IPS DF 4.7 (cell line): ENCODE measurements at regions not wholly inside any gene's neighbourhood (a gene's known extent, or its start where the extent isn't known, plus 50 kb on each side); places are given as distances from the start of the nearest gene placed in this dataset.

ENCODE experiments used
- DNase-seq: peaks from one replicate; pipeline ENCODE4 v3.0.0-alpha.2; 2013; ENCODE audit warnings: low spot score; ENCODE audit errors: extremely low read depth

DNA sequence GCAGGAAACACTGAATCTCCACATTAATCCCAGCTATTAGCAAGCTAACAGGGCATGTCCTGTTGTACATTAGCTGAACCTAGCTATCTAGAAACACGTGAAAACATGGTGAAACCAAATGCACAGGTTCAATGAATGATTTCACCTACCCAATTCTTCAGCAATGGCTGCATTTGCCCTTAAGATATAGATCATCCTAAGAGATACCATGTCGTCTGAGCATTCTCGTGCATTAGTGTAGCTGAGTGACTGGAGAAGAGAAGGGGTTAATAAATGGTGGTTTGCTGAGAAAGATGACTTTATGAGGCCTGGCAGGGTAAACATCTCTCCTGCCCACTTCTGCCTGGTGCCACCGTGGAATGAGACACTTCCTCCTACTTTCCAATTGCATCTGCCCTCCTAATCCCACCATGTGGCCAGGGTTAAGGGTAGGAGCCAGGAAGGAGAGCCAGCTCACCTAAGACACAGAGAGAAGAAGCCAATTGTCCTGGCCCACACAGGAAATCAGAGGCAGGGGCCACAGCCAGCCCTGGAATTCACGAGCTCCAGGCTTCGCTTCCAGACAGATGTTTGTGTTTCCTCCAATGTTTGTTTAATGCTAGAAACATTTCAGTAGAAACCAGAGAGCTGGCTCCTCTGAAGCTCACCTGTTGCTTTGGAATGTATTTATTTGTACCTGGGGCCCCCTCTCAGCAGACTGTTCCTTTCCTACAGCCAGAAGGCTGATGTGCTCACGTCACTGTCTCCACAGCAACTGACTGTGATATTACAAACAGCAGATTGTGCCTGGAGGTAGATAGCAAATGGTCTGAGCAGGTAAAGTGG lies 126.0 kb upstream of the PARP11 start:
- no peak for DNase-seq

DNA sequence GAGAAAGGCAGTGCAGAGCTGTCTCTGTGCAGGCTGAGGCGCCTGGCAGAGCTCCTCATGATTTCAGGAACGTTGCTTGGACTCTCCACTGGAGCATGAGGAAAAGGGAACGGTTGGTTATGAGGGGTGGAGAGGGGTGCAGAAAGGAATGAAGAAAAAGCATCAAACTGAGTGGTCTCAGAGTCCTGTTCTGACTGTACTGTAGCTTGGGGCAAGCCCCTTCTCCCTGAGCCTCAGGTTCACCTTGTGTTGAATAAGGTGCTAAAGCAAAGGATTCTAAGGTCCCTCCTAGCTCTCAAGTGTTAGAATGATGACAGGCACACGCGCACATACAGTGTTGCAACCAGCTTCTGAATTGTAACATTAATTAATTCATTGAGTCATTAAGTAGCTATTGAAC lies 125.2 kb upstream of the PARP11 start:
- DNase-seq: no peak

DNA sequence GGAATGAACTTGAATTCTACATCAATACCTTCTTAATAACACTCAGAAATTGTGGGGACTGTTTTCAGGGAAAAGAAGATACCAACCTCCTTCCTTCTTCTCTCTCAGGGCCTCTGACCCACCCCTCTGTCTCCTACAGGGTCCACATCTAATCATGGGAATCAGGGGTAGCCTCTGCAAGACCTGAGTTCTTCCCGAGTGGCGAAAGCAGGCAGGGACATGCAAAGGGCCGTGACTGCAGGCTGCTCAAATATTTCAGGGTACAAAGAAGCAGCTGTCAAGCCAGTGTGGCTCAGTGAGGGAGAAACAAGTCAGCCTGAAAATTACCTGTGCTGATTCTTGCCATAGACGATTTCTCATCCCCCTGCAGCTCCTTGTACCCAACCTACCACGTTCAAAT lies 123.1 kb upstream of the PARP11 start:
- no peak for DNase-seq

DNA sequence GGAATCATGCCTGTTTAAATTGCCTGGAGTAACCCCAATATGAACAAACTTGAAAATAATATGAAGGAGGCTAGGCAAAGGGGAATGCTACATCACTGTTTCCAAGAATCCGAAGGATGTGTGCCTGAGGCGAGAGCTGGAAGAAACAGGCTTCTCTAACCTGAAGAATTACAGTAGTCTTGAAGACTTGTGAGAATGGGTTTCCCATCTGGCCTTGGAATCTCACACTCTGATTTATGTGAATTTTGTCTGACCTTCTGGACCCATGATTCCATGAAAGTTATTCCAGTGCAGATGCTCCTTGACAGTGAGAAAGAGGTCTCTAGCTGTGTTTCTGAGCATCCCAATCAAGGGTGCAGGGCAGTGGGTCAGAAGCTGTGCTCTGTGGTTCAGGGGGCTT lies 122.1 kb upstream of the PARP11 start:
- DNase-seq: no peak

- DNase-seq: no peak
These were observed 121.3 kb upstream of the PARP11 start for GRCh38 chr12:3994500-3994899.

DNA sequence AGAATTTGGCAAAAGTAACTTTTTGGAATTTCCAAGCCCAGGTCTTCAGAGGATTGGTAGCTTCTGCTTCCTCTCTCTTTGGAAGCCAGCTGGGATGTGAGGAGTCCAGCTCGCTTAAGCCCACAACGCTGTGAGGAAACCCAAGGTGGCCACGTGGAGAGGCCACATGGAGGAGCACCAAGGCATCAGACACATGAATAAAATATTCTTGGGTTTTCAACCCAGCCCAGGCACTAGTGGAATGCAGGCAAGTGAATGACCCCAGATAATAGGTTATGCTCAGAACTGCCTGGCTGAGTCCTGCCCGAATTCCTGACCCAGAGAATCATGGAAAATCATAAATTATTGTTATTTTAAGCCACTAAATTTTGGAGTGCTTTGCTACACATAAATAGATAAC lies 119.7 kb upstream of the PARP11 start:
- no peak for DNase-seq

DNA sequence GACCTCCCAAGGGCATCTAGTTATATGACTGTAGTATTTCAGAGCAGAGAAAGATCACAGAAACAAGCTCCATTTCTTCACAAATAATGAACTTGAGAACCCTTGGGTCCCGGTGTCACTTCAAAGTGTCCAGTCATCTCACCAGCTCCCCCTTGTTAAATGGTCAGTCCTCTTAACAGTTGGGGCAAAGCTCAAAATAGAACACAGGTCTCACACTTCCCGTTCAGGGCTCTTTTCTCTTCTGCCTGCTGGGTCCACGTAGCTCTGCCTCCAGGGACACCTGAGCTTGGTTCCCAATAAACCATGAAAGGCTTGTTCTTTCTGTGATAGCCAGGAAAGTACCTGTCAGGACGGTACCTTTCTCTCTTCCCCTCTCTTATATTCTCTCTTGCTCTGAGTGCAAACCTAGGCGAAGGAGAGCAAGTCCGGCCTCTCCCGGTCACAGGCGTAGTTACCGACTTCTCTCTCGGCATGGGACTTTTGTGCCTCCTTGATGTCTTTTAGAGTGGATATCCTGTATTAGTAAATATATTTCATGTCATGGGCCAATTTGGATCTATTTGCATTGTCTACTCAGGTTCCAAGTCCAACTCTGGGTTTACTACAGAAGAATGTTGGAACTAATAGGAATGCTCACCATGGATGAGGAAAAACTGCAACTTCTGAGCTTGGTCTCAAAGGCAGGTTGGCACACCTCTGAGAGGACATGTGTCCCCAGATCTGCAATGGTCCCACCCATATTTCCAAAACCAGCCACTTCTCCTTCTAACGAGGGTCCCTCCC lies 118.8 kb upstream of the PARP11 start:
- DNase-seq: no peak

DNA sequence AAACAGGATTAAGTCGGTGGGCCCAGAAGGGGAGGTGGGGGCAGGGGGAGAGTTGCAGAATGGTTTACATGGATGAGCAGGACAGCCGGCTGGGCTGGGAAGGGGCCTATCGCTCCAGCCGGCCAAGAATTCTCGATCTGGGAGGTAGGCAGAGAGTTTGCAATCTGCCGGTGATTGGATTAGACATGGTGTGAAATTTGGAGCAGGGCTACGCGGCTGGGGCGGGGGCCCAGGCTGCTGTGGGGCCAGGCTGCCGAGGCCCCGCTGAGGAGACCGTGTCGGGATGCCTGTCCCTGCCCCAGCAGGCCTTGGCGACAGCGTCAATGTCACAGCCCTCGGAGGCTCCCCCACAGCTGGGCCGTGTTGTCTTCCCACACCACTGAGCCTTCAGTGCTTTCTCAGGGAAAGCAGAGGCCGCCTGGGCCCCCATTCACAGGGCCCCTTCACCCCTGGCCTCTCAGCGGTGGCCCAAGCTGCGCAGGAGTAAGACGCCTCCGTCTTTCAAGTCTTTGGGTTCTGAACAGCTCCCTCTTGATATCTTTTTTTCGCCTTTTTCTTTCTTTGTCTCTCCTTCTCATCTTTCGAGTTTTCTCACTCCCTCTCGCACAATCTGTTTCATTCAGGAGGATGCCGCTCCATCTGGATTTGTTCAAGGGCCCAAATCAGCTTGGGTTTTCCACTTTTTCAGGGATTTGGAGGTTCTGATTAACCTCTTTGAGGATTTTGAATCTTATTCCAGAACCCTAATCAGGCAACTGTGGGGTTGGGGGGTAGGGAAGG lies 117.5 kb upstream of the PARP11 start:
- no peak for DNase-seq

DNA sequence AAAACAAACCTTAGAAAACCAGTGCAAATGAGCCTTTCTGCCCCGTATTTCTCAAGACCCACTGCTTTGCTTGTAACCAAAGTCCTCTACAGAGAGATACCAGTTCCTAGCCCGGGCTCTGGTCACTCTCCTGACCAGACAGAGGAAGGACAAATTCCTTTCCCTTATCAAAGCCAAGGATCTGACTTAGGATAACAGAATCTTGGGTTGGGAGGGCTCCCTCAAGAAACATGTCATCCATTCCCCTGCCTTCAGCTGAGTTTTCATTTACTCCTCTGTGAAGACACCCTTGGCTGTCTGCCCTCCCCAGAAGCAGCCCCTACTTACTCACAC lies 116.0 kb upstream of the PARP11 start:
- no peak for DNase-seq

GRCh38 chr12:3988519-3989217 lies 115.5 kb upstream of the PARP11 start:
- DNase-seq: no peak

DNA sequence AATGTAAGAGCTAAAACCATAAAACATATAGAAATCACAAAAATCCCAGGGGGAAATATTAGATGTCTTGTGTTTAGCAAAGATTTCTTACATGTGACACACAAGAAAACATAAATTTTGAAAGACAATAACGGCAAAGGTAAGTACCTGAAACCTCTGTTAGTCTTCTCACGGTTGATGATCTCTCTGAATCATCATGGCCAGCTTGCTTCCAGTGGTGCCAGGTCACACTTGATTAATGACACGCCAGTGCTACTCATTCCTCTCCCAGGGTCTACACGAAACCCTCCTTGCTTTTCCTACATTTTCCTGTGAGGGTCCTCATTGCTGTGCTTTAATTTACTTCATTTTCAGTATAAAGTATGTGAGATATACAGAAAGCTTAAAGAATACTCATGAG lies 114.4 kb upstream of the PARP11 start:
- no peak for DNase-seq

DNA sequence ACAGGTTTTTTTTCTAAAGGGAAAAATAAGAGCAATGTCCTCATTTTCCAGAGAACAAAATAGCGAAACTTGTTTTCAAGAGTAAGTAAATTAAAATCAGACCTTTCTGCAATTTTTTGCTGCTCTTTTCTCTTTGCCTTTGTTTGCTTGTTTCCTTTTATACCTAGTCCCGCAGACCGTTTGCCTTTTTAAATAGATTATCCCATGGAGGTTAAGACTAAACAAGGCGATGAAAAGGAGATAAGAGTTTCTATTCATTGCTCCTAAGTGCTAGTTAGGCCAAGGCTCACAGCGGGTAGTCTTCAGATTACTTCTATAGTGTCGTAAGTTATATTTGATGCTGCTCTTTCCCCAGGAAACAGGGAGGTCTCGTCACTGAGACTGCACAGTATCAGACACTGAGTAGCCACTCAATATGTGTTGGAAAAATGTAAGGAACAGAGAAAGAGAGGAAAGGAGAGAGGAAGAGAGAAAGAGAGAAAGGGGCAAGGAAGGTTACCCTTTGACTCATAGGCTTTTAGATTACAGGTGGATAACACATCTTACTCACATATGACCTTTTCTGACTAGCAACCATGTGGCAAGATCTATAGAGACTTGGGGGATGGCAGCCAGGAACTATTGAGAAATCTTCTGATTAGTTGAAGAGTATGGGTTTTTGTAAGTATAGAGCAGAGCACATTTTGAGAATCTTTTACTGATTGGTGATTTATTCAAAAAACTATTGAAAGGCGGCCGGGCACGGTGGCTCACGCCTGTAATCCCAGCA lies 107.5 kb upstream of the PARP11 start:
- DNase-seq: no peak

- DNase-seq: no peak
These were observed 104.4 kb upstream of the PARP11 start for GRCh38 chr12:3977621-3978020.

GRCh38 chr12:3976351-3976938 lies 103.2 kb upstream of the PARP11 start:
- DNase-seq: no peak

DNA sequence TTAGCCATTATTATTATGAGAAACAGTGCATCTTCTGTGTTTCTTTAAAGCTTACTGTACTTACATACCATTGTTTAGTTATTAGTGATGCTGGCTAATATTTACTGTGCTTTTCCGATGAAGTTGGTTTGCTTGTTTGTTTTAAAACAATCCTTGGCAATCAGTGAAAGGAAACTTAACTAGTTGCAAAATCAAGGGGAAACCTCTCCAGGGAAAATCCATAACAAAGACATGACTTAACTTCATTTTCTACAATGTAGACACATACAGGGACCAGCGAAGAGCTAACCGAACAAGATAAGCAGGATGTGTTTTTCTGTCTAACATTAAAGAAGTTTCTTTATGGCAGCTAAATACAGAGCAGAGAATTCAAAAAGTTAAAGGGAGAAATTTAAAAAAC lies 102.5 kb upstream of the PARP11 start:
- DNase-seq: no peak

- no peak for DNase-seq
These were observed 101.7 kb upstream of the PARP11 start for GRCh38 chr12:3974883-3975282.

GRCh38 chr12:3973973-3974644 lies 100.9 kb upstream of the PARP11 start:
- no peak for DNase-seq

GRCh38 chr12:3973269-3973884 lies 100.2 kb upstream of the PARP11 start:
- no peak for DNase-seq

DNA sequence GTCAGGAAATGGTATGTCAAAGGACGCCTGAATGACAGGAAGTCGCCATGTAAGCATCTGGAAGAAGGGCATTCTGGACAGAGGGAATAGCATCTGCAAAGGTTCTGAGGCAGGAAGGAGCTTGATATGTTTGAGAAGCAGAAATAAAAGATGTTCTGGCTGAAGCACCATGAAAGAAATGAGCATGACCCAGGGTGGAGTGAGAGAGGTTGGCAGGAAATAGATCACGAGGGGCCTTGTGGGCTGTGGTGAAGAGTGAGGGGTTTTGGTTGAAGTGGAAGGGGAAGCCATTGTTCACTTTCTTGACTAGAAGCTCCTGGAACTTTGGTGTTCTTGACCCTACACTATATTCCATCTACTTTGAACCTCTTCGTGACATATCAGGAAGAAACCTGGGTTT lies 99.4 kb upstream of the PARP11 start:
- no peak for DNase-seq
